Activated B cell treated with CpG ODN at 0.5 μM for 24 hours (primary cell): ENCODE measurements at regions not wholly inside any gene's neighbourhood (a gene's known extent, or its start where the extent isn't known, plus 50 kb on each side); places are given as distances from the start of the nearest gene placed in this dataset.
"Not testable (repeated sequence)": the region's sequence is repeated elsewhere in the genome, so short reads cannot be mapped to it uniquely, and the experiment has no call there.

Experiments used
- ATAC-seq: fragments of 200-7000 bp; cut with Tn5 transposase; one replicate; pipeline ENCODE4 v1.10.0; 2021; ENCODE audit warnings: low read depth, mild to moderate bottlenecking, moderate library complexity
- CTCF ChIA-PET: fragments of 350-600 bp; sonication (Branson Sonifier 250); formaldehyde crosslinking; loops from one replicate; lab custom pipeline; 2021; ENCODE audit warnings: antibody characterized with exemption; lab: Charles Lee
- POLR2A ChIA-PET: fragments of 350-600 bp; sonication (Branson Sonifier 250); formaldehyde crosslinking; loops from one replicate; lab custom pipeline; 2021; ENCODE audit warnings: antibody characterized with exemption; lab: Charles Lee
- DNase-seq: peaks from one replicate; pipeline ENCODE4 v3.0.0; 2022
- H3K27ac Mint-ChIP-seq: one replicate; pipeline ENCODE4 v1.8.0; 2020; ENCODE audit warnings: mixed read lengths
- H3K27me3 Mint-ChIP-seq: one replicate; pipeline ENCODE4 v1.8.0; 2021; ENCODE audit warnings: mixed read lengths
- H3K36me3 Mint-ChIP-seq: one replicate; pipeline ENCODE4 v1.8.0; 2021; ENCODE audit warnings: low read depth, mixed read lengths
- H3K4me1 Mint-ChIP-seq: one replicate; pipeline ENCODE4 v1.8.0; 2021; ENCODE audit warnings: mixed read lengths
- H3K4me3 Mint-ChIP-seq: one replicate; pipeline ENCODE4 v1.8.0; 2020; ENCODE audit warnings: mild to moderate bottlenecking, mixed read lengths
- H3K9me3 Mint-ChIP-seq: one replicate; pipeline ENCODE4 v1.8.0; 2020; ENCODE audit warnings: mixed read lengths
- intact Hi-C: fragments of 100-400 bp; cut with micrococcal nuclease; formaldehyde crosslinking; loops from one replicate; pipeline ENCODE4 v1.15.1; 2024
- TF ChIP-seq, protein P1 (sequence below): fragments of 200-600 bp; IDR thresholded peaks from one replicate; pipeline ENCODE4 v1.8.0; 2022; ENCODE audit warnings: antibody characterized with exemption, mild to moderate bottlenecking

DNA sequence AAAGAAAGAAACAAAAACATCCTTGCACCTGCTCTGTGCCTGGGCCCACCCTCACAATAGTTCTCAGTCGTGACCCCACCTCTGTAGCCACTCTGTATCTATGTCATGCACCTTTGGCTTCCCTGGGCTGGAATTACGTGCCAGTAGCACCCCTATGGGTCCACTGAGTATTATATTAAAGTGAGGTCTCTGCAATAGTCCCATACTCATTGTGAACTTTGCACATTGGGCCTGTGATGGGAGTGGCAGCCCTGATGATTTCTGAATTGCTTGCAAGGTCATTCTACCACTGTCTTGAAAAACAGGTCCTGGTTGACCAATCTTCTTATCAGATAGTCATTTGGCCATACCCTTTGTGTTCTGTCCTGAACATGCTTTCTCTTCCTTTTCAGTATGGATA is 1012.1 kb downstream of the RAB28 start:
- no peaks in the 10 kb centered on the region for H3K36me3 Mint-ChIP-seq
- no peak overlapping the region for H3K27ac Mint-ChIP-seq
- intact Hi-C loops = no loop called here
- H3K9me3 Mint-ChIP-seq = peaks cover 2% of the 10 kb centered on the region
- no peak overlapping the region for H3K4me3 Mint-ChIP-seq
- POLR2A ChIA-PET = no interaction called here
- TF ChIP-seq, protein P1, sequence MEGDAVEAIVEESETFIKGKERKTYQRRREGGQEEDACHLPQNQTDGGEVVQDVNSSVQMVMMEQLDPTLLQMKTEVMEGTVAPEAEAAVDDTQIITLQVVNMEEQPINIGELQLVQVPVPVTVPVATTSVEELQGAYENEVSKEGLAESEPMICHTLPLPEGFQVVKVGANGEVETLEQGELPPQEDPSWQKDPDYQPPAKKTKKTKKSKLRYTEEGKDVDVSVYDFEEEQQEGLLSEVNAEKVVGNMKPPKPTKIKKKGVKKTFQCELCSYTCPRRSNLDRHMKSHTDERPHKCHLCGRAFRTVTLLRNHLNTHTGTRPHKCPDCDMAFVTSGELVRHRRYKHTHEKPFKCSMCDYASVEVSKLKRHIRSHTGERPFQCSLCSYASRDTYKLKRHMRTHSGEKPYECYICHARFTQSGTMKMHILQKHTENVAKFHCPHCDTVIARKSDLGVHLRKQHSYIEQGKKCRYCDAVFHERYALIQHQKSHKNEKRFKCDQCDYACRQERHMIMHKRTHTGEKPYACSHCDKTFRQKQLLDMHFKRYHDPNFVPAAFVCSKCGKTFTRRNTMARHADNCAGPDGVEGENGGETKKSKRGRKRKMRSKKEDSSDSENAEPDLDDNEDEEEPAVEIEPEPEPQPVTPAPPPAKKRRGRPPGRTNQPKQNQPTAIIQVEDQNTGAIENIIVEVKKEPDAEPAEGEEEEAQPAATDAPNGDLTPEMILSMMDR = no peak
- DNase-seq (no peak), ATAC-seq (no peak)
- CTCF ChIA-PET = no interaction called here
- no peaks in the 10 kb centered on the region for H3K27me3 Mint-ChIP-seq
- no peaks in the 10 kb centered on the region for H3K4me1 Mint-ChIP-seq

DNA sequence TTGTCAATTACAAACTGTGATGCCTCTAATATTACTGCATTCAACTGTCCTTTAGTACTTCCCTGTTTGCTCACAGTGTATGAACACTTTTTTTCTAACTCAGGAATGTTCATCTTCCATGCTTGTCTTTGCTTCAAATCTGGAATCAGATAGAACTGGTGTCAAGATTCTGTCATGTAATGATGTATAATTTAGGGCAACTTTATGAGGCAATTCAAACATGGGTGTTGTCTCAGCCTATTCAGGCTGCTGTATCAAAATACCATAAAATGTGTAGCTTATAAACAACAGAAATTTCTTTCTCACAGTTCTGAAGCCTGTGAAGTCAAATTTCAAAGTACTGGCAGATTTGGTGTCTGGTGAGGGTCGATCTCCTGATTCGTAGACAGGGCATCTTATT is 1012.9 kb downstream of the RAB28 start:
- Mint-ChIP-seq H3K4me3 (no peak overlapping the region), H3K9me3 (peaks cover 2% of the 10 kb centered on the region), H3K27ac (no peak overlapping the region), H3K27me3 (no peaks in the 10 kb centered on the region), H3K4me1 (no peaks in the 10 kb centered on the region), H3K36me3 (no peaks in the 10 kb centered on the region)
- TF ChIP-seq, protein P1 = no peak
- CTCF ChIA-PET = no interaction called here
- POLR2A ChIA-PET = no interaction called here
- intact Hi-C loops = no loop called here
- ATAC-seq (no peak), DNase-seq (no peak)

DNA sequence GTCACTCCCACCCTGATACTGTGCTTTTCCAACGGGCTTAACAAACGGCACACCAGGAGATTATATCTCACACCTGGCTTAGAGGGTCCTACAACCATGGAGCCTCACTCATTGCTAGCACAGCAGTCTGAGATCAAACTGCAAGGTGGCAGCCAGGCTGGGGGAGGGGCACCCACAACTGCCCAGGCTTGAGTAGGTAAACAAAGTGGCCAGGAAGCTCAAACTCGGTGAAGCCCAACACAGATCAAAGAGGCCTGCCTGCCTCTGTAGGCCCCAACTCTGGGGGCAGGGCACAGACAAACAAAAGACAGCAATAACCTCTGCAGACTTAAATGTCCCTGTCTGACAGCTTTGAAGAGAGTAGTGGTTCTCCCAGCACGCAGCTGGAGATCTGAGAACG is 1022.6 kb downstream of the RAB28 start:
- CTCF ChIA-PET, H3K27ac Mint-ChIP-seq, POLR2A ChIA-PET, H3K4me3 Mint-ChIP-seq, ATAC-seq, DNase-seq, H3K27me3 Mint-ChIP-seq, intact Hi-C loops, H3K9me3 Mint-ChIP-seq, H3K36me3 Mint-ChIP-seq, H3K4me1 Mint-ChIP-seq: not testable (repeated sequence)

DNA sequence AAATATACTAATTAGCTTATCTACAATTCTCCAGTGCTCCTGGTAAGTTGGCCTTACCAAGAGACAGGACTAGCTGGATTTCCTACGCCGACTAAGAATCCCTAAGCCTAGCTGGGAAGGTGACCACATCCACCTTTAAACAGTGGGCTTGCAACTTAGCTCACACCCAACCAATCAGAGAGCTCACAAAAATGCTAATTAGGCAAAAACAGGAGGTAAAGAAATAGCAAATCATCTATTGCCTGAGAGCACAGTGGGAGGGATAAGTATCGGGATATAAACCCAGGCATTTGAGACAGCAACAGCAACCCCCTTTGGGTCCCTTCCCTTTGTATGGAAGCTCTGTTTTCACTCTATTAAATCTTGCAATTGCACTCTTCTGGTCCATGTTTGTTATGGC is 1025.0 kb downstream of the RAB28 start:
- POLR2A ChIA-PET = no interaction called here
- Mint-ChIP-seq H3K36me3 (no peaks in the 10 kb centered on the region), H3K9me3 (peaks cover 8% of the 10 kb centered on the region), H3K27me3 (no peaks in the 10 kb centered on the region), H3K4me3 (no peak overlapping the region), H3K27ac (no peak overlapping the region), H3K4me1 (no peaks in the 10 kb centered on the region)
- intact Hi-C loops = no loop called here
- TF ChIP-seq, protein P1 = no peak
- CTCF ChIA-PET = no interaction called here
- DNase-seq = no peak
- ATAC-seq = no peak

DNA sequence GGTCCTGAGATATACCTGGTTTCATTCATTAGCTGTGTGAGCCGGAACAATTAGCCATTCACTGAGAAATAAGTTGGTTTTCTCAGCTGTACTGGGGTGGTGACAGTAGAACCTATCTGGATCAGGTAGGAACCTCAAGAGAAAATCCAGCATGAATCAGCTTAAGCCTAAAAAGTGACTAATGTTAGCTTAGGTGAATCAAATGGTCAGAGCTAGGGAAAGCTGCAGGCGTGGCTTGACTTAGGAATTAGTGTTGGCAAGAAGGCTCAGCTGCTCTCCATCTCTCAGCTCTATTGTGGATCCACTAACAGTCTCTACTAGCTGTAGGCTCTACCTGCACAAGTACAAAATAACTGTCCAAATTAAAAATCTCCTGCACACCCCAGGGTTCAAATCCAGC is 1025.5 kb downstream of the RAB28 start:
- intact Hi-C loops = no loop called here
- no peaks in the 10 kb centered on the region for H3K36me3 Mint-ChIP-seq
- TF ChIP-seq, protein P1 = no peak
- no peak overlapping the region for H3K4me3 Mint-ChIP-seq
- DNase-seq (no peak), ATAC-seq (no peak)
- no peak overlapping the region for H3K27ac Mint-ChIP-seq
- H3K4me1 Mint-ChIP-seq = no peaks in the 10 kb centered on the region
- CTCF ChIA-PET = no interaction called here
- POLR2A ChIA-PET = no interaction called here
- no peaks in the 10 kb centered on the region for H3K27me3 Mint-ChIP-seq
- peaks cover 6% of the 10 kb centered on the region for H3K9me3 Mint-ChIP-seq

DNA sequence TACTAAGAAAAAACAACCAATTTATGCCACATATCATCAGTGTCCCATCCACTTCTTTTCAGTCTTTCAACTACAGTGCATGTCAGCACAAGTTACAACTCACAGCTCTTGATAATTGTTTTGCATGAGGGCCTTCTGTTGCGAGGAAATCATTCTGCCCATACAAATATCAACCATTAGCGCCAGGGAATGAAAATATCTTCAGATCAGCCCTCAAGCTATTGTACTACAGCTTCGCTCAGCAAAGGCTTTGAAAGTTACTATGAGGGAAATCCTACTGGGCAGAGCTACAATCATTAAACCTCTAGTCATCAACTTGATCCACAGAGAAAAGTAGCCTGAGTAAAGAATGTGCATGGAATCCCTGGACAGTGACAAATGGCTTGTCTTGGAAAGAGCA is 1023.6 kb upstream of the HS3ST1 start:
- H3K27ac Mint-ChIP-seq = no peak overlapping the region
- ChIA-PET POLR2A (no interaction called here), CTCF (no interaction called here)
- no peak overlapping the region for H3K4me3 Mint-ChIP-seq
- no peaks in the 10 kb centered on the region for H3K36me3 Mint-ChIP-seq
- TF ChIP-seq, protein P1 = no peak
- no peak for ATAC-seq
- H3K4me1 Mint-ChIP-seq = no peaks in the 10 kb centered on the region
- H3K27me3 Mint-ChIP-seq = no peaks in the 10 kb centered on the region
- intact Hi-C loops = no loop called here
- peaks cover 17% of the 10 kb centered on the region for H3K9me3 Mint-ChIP-seq
- no peak for DNase-seq
